T follicular helper cell (primary cell): ENCODE measurements at regions not wholly inside any gene's neighbourhood (a gene's known extent, or its start where the extent isn't known, plus 50 kb on each side); places are given as distances from the start of the nearest gene placed in this dataset.

ENCODE experiments used
- DNase-seq: peaks from one replicate; pipeline ENCODE4 v3.0.0-alpha.2; 2020; ENCODE audit warnings: low read depth

DNA sequence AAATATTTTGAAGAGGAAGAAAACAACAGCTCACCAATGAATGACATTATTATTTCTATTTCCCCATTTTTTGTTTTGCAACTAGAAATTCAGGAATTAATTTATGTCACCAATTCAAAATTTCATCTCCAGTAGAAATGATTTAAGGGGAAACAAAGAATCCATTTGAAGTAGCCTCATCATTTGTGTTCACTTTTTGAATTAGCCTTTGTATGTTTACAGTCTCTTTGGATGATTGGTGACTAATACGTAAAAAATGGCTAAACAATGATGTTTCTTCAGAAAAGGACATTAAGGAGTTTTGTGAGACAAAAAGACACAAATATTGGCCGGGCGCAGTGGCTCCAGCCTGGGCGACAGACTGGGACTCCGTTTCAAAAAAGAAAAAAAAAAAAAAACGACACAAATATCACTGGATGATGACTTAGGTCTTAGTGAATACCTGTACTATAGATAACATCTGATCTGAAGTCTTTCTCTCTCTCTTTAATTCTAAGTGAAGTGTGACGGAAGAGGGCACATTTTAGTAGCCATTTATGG, 313.2 kb downstream of the PIK3C3 start:
- DNase-seq = no peak

DNA sequence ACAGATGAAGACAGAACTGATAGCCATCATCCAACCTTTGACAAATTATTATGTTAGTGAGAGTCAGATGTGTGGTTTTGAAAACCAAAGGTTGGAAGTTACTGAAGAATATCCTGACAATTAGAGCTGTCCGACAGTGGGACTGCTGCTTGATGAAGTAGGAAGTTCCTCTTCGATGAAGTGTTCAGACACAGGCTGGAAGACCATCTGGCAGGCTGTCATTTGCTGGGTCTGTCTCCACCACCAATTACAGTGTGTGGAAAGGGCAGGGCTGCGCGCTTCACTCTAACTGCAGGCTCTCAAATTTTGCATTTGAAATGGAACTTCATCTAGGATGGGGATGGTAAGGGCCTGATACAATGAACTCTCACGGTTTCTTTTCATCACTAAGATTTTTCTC, 313.8 kb downstream of the PIK3C3 start:
- no peak for DNase-seq

DNA sequence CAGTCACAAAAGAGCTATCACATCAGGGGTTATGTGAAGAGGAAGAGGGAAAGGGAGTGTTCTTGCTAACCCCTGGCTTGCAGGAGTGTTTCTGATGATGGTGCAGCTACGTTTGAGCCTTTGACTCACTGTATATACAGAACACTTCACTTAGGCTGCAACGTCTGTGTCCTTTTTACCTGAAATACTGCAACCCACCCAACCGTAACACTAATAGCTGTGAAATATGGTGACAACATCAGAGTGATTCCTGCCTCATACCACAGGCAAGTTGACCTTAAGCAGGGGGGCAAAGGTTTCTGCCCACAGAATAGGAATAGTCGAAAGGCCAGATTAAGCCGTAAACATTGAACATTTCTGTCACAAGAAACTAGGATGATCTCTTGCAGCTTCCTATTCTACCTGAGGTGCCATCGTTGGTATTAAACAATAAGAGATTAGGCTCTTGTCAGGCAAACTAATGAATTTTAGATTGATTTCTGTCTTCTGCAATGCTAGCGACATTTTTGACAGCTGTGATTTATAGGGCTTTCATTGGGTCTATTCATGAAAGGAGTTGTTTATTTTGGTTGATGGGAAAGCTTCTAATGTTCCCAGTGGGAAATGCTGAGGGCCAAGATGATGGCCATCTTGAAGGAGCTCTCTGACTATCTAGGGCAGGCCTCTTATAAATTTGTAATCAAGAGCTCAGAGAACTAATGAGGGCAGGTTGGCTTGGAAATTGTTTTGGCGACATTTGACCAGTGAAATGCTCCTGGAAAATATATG, 316.8 kb downstream of the PIK3C3 start:
- DNase-seq = no peak

DNA sequence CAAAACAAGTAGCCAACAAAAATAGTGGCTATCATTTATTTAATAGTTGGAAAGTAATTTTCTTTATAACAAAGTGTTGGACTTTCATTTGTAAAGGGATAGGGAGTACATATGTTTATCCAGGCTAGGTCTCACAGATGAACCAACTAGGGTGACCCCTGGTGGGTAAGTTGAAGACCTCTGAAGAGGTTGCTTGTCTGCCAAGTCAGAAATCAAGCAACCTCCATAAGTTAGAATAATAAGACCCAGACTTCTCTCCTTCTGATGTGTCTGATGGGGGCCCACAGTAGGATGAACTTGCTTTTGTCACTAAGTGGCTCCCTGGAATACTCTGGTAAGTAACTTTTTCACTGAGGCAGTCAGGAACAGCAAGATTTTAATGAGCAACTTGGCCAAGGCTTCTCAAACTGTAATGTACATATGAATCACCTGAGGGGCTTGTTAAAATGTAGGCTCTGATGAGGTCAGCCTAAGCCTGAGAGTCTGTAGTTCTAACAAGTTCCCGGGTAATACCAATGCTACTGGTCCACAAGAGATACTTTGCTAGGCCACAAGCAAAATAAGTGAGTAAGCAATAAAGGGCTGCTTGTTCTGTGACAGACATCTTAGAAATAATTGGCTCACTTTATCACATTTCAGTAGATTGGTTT, 319.6 kb downstream of the PIK3C3 start:
- no peak for DNase-seq

DNA sequence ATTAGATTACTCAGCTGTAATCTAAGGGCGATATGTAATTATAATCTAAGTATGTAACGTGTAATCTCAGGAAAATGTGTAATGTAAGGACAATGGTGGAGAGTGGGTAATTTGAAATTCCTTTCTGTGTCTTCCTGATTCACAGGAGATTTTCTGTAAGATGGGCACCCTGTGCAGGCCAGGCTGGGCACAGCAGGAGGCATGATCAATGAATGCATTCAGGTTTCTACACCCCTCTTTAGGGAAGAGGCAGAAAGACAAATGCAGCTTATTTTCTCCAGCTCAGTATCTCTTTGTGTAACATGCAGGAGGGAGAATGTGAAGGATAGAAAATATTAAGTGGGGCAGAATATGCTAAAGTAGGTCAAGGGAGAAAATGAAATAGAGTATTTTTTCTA, 320.1 kb downstream of the PIK3C3 start:
- no peak for DNase-seq

DNA sequence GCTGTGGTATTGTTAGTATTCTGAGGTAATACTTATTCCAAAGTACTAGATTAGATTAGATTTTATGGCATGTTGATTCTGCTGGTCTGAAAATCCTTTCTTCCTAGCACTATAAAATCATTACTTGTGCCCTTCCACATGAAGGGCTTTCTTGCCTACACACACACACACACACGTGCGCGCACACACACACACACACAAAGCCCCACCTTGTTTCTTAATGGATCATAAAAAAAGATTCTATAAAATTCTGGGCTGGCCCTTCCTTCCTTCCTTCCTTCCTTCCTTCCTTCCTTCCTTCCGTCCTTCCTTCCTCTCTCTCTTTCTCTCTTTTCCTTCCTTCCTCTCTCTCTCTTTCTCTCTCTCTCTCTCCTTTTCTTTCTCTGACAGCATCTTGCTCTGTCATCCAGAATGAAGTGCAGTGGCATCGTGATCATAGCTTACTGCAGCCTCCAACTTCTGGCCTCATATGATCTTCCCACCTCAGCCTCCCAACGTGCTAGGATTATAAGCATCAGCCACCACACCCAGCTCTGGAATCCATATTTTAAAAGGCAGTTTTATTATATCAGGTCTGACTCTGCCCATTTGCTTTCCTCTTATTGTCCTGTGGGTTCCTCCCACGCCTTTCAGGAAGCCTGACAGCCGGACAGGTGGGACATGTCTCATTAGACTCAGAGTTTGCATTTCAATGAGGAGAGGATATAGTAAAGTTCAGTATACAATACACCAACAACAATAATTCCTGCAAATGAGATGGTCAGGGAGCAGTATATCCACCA, 321.1 kb downstream of the PIK3C3 start:
- no peak for DNase-seq

DNA sequence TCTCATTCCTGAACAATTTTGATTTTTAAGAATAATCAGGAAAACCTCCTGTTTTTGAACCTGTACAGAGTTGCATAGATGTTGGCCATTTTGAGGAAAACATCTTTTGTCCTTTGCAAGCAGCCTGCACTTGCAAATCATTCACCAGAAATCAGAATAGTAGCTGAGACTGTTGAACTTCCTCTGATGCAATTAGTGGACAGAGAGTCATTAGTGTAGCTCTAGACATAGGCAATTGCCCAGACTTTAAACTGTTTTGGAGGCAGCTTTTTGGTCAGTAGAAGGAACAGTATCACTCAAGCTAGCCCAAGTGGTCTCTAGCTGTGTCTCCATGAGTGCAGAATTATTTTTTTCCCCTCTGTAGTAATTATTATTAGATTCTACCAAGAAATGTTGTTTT, 326.1 kb downstream of the PIK3C3 start:
- no peak for DNase-seq

DNA sequence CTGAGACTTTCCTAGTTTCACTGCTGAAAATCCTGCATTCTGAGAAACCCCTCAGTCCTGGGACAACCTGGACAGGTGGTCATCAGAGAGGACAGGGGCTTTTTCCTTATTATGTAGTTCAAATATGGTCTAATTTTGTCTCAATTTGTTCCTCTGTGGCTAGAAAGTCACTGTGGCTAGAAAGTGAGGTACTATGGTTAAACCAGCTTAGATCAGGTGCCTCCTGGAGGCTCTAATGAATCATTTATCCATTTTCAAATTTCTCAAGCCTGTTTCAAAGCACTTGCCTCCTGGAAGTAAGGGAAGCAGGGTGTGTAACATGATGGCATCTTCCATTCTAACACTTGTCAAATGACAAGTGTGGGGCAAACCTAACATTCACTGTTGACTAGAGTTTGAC, 326.8 kb downstream of the PIK3C3 start:
- no peak for DNase-seq

DNA sequence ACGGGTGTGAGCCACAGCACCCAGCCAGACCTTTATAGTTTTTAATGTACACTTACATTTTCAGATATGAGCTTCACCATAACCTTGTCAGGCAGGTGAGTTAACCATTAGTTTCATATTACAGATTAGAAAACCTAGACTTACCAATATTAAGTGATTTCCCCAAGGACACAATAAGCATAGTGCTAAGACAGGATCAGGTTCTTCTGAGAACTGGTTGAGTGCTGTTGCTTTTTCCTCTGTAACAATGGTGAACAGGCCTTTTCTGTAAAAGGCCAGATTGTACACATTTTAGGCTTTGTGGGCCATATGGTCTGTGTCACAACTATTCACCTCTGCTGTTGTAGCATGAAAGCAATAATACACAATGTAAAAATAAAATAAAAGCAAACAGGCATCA, 332.0 kb downstream of the PIK3C3 start:
- DNase-seq = no peak

DNA sequence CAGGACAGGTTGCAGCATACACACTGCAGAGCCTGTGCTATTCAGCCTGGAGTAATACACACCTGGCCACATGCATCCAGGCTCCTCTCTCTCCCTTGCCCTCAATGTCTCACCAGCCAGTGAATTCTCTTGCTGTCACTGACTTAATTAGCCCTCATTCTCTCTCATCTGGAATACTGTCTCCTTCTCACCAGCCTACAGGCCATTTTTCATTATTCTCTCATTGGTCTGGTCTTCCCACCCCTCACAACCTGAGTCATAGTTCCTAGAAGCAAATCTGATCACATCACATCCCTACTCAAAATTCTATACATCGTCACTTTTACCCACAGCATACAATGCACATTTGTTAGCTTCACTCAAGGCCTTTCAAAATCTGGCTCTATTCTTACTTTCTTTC, 333.1 kb downstream of the PIK3C3 start:
- DNase-seq = no peak

DNA sequence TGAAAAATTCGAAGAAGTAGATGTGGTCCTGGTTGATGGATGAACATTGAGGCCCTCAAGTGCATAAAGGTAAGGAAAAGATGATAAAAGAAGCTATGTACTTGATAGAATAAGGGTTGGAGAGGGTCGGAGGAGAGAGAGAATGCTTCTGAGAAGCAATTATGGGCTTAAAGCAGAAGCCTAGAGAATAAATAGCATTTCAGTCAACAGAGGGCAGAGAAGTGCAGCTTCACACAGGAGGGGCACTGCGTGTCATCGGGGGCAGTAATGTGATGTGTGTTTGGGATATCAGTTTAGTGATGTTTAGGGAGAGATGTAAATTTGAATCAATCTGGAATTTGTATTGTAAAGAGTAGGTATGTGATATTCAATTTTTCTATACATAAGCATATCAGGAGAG, 334.5 kb downstream of the PIK3C3 start:
- DNase-seq = no peak

DNA sequence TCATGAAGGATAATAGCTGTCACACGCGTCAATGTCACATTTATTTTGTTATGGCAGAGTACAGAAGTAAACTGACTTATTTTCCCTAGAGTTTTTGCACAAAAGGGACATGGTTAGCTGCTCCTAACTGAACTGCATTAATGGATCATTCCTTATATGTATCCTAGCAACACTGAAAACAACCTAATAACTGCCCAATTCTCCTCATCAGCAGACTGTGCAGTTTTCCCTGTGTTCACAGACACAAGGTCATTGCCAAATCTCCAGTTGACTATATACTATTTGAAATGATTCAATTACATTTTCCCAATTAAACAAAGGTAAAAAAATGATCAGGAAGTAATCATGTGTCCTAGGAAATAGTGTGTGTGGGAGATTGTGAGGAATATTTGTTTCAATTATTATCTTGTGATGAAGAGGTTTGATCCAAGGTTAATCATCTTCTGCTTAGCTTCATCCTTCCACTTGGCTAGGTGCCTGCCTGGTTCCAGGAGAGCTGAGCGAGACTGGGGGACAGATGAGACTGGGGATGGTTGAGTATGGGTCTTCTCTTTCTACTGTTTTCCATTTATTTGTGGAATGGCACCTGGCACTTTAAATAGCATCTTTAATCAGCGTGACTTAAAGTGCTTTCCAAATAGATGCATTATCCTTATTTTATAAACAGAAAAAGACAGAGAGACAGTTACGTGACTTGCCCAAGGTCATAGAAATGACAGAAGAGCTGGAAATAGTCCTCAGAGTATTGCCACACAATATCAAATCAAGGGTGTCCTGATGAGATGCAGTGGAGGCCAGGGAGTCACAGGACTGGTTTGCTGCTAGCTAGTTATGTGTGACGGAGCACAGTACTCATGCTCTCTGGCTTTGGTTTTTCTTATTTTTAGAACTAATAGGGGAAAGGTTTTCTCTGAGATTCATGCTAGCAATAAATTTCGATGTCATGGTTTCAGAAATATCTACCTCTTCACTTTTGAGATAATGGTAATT, 335.6 kb downstream of the PIK3C3 start:
- no peak for DNase-seq

DNA sequence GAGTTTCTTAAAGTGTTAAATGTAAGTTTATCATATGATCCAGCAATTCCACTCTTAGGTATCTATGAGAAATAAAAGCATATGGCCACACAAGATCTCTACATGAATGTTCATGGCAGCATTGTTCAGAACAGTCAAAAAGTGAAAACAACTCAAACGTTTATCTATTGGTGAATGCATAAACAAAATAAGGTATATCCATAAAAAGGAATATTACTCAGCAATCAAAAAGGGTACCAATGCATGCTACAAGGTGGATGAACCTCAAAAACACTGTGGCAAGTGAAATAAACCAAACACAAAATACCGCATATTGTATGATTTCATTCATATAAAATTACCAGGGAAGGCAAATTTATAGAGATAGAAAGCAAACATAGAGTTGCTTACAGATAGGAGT, 337.6 kb downstream of the PIK3C3 start:
- no peak for DNase-seq

DNA sequence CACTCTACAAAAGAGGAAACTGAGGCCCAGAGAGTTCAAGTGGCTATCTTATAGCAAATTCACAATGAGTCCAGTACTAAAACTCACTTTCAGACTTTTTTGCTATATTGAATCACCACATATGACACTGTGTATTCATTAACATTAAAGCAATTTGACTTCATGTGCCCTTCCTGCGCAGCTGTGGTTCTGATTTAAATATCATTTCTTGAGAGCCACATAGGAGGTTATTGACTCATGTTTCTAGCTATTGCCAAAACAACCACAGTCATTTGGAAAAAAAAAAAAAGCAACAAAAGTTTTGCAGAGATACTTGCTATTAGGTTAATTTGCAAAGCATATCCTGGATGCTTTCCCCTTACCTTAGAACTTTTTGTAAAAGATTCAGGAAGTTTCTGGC, 341.2 kb downstream of the PIK3C3 start:
- DNase-seq = no peak

DNA sequence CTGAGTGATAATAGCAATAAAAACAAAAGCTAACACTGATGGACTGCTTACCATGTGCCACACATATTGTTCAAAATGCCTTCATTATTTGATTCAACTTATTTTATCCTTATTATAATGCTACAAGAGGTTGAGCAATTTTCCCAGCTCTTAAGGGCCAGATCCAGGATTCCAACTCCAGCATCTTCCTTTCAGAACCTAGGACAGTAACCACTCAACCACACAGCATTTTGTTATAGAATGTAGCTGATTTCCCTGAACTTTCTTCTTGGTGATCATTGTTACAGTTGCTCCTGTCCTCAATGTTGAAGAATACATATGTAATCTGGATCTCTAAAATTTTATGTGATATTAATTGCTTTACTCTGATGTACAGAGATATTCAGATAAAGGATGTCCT, 341.7 kb downstream of the PIK3C3 start:
- DNase-seq = no peak

DNA sequence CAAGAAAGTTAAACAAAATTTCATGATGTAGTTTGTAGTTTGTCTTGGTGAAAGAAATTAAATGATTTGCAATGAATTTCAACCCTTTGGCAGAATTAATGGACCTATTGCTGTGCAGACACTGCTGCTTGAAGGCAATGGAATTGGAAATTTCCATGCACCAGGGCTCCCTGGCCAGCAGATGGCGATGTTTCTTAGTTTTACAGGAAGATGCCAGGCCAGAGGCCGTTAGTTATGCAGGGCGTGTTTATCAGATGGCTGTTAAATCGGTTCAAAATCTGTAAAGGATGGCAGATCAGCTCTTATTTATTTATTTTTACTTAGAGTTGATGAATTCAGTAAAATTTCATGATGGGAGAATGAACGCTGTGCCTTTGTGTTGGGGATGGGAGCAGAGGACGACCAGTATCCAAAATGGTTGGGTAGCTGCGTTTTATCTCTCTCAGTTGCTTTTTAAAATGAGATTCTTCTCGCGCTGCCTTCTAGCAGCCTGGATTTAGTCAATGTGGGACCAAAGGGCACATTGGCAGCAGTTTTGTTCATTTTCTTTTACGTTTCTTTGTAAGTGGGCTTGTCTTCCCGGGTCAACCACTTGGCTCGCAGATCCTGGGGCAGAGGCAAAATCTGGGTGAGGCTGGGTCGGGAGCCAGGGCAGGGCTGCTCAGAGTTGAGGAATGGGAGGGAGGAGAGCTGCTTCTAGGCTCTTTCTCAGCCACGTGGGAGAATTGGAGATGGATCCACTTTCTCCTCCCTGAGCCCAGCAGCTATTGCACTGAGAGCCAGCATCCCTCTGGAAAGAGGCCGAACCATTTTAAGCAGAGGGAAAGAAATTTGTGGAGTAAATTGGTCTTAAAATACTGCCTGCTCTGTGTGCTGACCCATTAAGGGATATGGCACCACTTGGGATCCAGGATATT, 344.0 kb downstream of the PIK3C3 start:
- DNase-seq = peak; percentile 4

DNA sequence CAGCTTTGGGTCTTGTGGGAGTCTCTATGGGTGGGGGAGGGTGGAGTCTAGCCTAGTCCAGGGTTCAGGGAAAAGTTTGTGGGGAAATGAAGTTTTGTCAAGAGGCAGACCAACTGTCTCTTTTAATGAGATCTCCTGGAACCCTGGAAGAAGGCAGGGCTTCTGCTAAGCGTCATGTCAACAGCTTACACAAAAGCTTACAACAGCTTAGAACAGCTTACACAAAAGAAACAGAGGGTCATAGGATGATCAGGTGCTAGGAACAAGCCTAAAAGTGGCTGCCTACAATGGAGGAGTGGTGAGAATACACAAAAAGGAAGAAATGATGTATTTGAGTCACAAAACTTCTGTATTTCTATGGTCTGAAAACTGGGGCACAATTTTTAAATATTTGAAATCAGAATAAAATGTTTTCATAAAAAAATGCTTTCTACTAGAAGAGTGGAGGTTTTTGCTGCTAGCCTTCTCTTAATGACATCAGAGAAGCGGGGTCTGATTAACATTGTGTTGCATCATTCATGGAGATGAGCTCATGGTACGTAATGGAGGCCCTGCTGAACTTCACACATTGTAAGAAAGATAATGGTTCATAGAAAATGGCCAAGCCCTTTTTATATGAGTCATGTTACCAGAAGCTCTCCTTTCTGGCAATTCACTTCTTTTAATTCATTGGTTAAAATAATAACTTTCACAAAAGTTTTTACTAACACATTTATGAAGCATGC, 351.0 kb downstream of the PIK3C3 start:
- DNase-seq = no peak

DNA sequence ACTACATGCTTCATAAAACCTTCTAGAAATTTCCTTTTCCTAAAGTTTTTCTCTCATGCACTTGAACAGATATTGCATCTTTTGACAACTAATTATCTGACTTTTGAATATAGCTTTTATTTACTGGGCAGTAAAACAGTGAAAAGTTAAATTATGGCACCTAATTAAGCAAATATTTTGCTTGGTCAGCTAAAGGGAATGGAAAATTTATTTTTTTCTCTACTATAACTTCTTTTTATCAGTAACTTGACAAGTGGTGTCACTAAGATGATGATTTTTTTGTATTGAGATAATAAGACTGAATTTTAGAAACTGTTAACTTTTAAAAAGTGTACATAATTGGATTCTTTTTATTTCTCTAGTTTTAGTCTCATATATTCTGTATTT, 351.6 kb downstream of the PIK3C3 start:
- no peak for DNase-seq

DNA sequence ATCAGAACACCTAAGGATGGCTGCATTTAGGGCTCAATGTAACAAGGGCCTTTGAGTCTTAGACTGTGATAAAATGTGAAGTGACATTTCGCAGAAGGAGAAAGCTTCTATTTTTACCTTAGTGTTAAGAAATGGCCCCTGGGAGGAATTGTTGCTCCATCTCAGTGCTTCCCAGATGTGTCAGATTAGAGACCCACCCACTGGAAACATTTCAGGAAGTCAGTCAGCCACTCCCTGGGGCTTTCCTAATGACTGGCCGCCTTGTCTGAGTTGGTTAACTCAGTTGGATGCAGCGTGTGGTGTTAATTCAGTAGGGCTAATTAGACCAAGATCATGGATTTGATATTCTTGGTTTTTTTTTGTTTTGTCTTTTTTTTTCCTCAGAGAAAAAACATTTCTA, 355.9 kb downstream of the PIK3C3 start:
- DNase-seq = no peak

DNA sequence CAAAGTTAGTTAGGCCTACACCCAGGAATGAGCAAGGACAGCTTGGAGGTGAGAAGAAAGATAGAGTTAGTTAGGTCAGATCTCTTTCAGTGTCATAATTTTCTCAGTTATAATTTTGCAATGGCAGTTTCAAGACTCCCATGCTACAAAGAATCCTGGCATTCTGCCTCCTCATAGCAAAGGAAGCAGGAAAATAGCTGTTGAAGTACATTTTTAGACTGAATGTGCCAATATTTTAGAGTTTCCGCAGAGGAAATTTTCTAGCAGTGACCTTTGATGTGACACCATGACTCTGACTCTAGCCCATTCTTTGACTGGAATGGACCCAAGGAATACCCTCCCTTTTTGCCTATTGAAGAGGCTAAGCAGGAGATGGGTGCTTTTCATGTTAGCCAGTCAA, 371.7 kb downstream of the PIK3C3 start:
- no peak for DNase-seq
